GM21526 (cell line): ENCODE measurements at regions not wholly inside any gene's neighbourhood (a gene's known extent, or its start where the extent isn't known, plus 50 kb on each side); places are given as distances from the start of the nearest gene placed in this dataset.
"Not testable (repeated sequence)": the region's sequence is repeated elsewhere in the genome, so short reads cannot be mapped to it uniquely, and the experiment has no call there.

Experiments
- ATAC-seq: cut with Tn5 transposase; IDR thresholded peaks from one replicate; pipeline ENCODE4 v1.9.1; 2021; ENCODE audit warnings: moderate library complexity; ENCODE audit not compliant: unreplicated experiment, low FRiP score

- no peak for ATAC-seq
Observed at GRCh38 chr14:43359317-43359716, 1147.8 kb downstream of the FSCB start.

GRCh38 chr14:43356979-43357545, 1150.0 kb downstream of the FSCB start:
- no peak for ATAC-seq

- no peak for ATAC-seq
Observed at GRCh38 chr14:43356382-43356781, 1150.7 kb downstream of the FSCB start.

GRCh38 chr14:43341921-43342320, 1165.2 kb downstream of the FSCB start:
- ATAC-seq = no peak

- no peak for ATAC-seq
Observed at GRCh38 chr14:43338713-43339112, 1168.4 kb downstream of the FSCB start.

GRCh38 chr14:43336351-43336750, 1170.7 kb downstream of the FSCB start:
- ATAC-seq = no peak

- not testable (repeated sequence) for ATAC-seq
Observed at GRCh38 chr14:43326501-43327407, 1180.3 kb downstream of the FSCB start.

- no peak for ATAC-seq
Observed at GRCh38 chr14:43316427-43316826, 1190.7 kb downstream of the FSCB start.

- ATAC-seq = no peak
Observed at GRCh38 chr14:43313719-43314118, 1193.4 kb downstream of the FSCB start.

GRCh38 chr14:43308421-43309110, 1198.5 kb downstream of the FSCB start:
- ATAC-seq = no peak

- ATAC-seq = no peak
Observed at GRCh38 chr14:43307836-43308235, 1199.2 kb downstream of the FSCB start.

- no peak for ATAC-seq
Observed at GRCh38 chr14:43306053-43306452, 1201.0 kb downstream of the FSCB start.

- ATAC-seq = no peak
Observed at GRCh38 chr14:43297794-43298193, 1209.3 kb downstream of the FSCB start.

- ATAC-seq = not testable (repeated sequence)
Observed at GRCh38 chr14:43296061-43296460, 1211.0 kb downstream of the FSCB start.

GRCh38 chr14:43285575-43285974, 1221.5 kb downstream of the FSCB start:
- no peak for ATAC-seq

- no peak for ATAC-seq
Observed at GRCh38 chr14:43260056-43260455, 1247.0 kb downstream of the FSCB start.

GRCh38 chr14:43258396-43258795, 1248.7 kb downstream of the FSCB start:
- ATAC-seq = no peak

GRCh38 chr14:43256996-43257395, 1250.1 kb downstream of the FSCB start:
- ATAC-seq = not testable (repeated sequence)

- ATAC-seq = no peak
Observed at GRCh38 chr14:43252866-43253265, 1254.2 kb downstream of the FSCB start.

- ATAC-seq = no peak
Observed at GRCh38 chr14:43249591-43249990, 1257.5 kb downstream of the FSCB start.

- ATAC-seq = no peak
Observed at GRCh38 chr14:43249116-43249515, 1258.0 kb downstream of the FSCB start.
